Endothelial cell of umbilical vein (primary cell): ENCODE measurements at regions not wholly inside any gene's neighbourhood (a gene's known extent, or its start where the extent isn't known, plus 50 kb on each side); places are given as distances from the start of the nearest gene placed in this dataset.

Experiments used
- BruUV-seq: library from RNA; stranded (reverse); fragments of 400-500 nt; replicated peaks from 2 replicates; lab custom pipeline; 2021; lab: Mats Ljungman, UMichigan
- CTCF ChIA-PET: fragments of 300-600, 350-600 bp; sonication (Branson Sonifier 250); formaldehyde crosslinking; loops from one replicate; lab custom pipeline; 2021; ENCODE audit warnings: antibody characterized with exemption, inconsistent platforms; lab: Charles Lee
- POLR2A ChIA-PET: fragments of 300-600, 350-600 bp; sonication (Branson Sonifier 250); formaldehyde crosslinking; loops from one replicate; lab custom pipeline; 2021; ENCODE audit warnings: antibody characterized with exemption, inconsistent platforms; lab: Charles Lee
- DNase-seq: peaks from one replicate; pipeline ENCODE4 v3.0.0-alpha.2; 2011; ENCODE audit warnings: low read depth, low spot score
- FAIRE-seq: peaks from 2 replicates; lab custom pipeline; 2011; peaks lifted over from hg19 to GRCh38; lab: Jason Lieb, UNC
- H2AFZ ChIP-seq: 2 replicates; pipeline ENCODE4 v1.6.0; 2012; ENCODE audit warnings: low read depth, low read length, control low read depth, inconsistent platforms
- H3K27ac ChIP-seq: 2 replicates; pipeline ENCODE4 v1.5.1; 2011; ENCODE audit warnings: low read depth, mild to moderate bottlenecking, control low read depth, low read length, moderate library complexity; ENCODE audit not compliant: insufficient read depth
- H3K27me3 ChIP-seq, 2 experiments: 2 replicates each; pipeline versions ENCODE4 v1.6.0 to v1.6.1; 2011; ENCODE audit warnings: low read length in 2 of 2, mixed read lengths in 1 of 2; ENCODE audit not compliant: control insufficient read depth in 2 of 2, insufficient read depth in 2 of 2
- H3K36me3 ChIP-seq, 2 experiments: 2 replicates in 1 of 2; 3 replicates in 1 of 2; pipeline ENCODE4 v1.5.1; 2011; ENCODE audit warnings: low read length in 2 of 2, mild to moderate bottlenecking in 1 of 2, moderate library complexity in 1 of 2; ENCODE audit not compliant: control insufficient read depth in 2 of 2, insufficient read depth in 2 of 2; ENCODE audit errors: extremely low read depth in 1 of 2
- H3K4me1 ChIP-seq: 3 replicates; pipeline ENCODE4 v1.5.1; 2011; ENCODE audit warnings: mild to moderate bottlenecking, low read length; ENCODE audit not compliant: control insufficient read depth, insufficient read depth; ENCODE audit errors: extremely low read depth
- H3K4me2 ChIP-seq: 2 replicates; pipeline ENCODE4 v1.6.1; 2011; ENCODE audit warnings: low read length, control low read depth, mixed read lengths; ENCODE audit not compliant: insufficient read depth
- H3K4me3 ChIP-seq, 3 experiments: fragments of 200-600 bp in 1 of 3; sonication (generic), shearing (Covaris generic) in 1 of 3; replicated peaks in 1 of 3; 2 replicates each; pipeline ENCODE4 v1.5.1; 2011 to 2016; ENCODE audit warnings: control low read depth in 3 of 3, low read length in 3 of 3, mild to moderate bottlenecking in 2 of 3, inconsistent platforms in 1 of 3, low read depth in 1 of 3, moderate library complexity in 1 of 3; ENCODE audit not compliant: insufficient read depth in 1 of 3
- H3K79me2 ChIP-seq: 2 replicates; pipeline ENCODE4 v1.6.0; 2012; ENCODE audit warnings: low read length, inconsistent platforms; ENCODE audit not compliant: control insufficient read depth, insufficient read depth
- H3K9ac ChIP-seq: replicated peaks from 2 replicates; pipeline ENCODE3; 2011; ENCODE audit warnings: low read length, control low read depth; ENCODE audit not compliant: insufficient read depth; ENCODE audit errors: extremely low read depth
- H3K9me1 ChIP-seq: replicated peaks from 3 replicates; pipeline ENCODE4 v1.6.0; 2011; ENCODE audit warnings: mild to moderate bottlenecking, low read length; ENCODE audit not compliant: control insufficient read depth, insufficient read depth; ENCODE audit errors: extremely low read depth
- H3K9me3 ChIP-seq: replicated peaks from 2 replicates; pipeline ENCODE4 v1.5.1; 2012; ENCODE audit warnings: low read length, inconsistent platforms; ENCODE audit not compliant: control insufficient read depth, insufficient read depth
- H4K20me1 ChIP-seq: replicated peaks from 2 replicates; pipeline ENCODE3; 2011; ENCODE audit warnings: mild to moderate bottlenecking, low read length; ENCODE audit not compliant: control insufficient read depth, insufficient read depth; ENCODE audit errors: extremely low read depth
- CTCF ChIP-seq, 2 donors: IDR thresholded peaks; 1 replicate in 1 of 2; 2 replicates in 1 of 2; pipeline ENCODE4 v1.5.1; 2011; ENCODE audit warnings: low read length in 2 of 2, mild to moderate bottlenecking in 2 of 2, moderate library complexity in 2 of 2, control low read depth in 1 of 2, inconsistent platforms in 1 of 2, low read depth in 1 of 2; ENCODE audit not compliant: insufficient read depth in 1 of 2; ENCODE audit errors: extremely low read depth in 1 of 2
- EZH2 ChIP-seq: IDR thresholded peaks from 2 replicates; pipeline ENCODE4 v1.6.1; 2012; ENCODE audit warnings: borderline replicate concordance, low read depth, mild to moderate bottlenecking, moderate library complexity, low read length, inconsistent platforms; ENCODE audit not compliant: severe bottlenecking
- FOS ChIP-seq: IDR thresholded peaks from 2 replicates; pipeline ENCODE4 v1.6.1; 2011; ENCODE audit warnings: mild to moderate bottlenecking, low read length, moderate library complexity, borderline replicate concordance; ENCODE audit not compliant: insufficient read depth
- GATA2 ChIP-seq: IDR thresholded peaks from 2 replicates; pipeline ENCODE4 v1.7.0; 2011; ENCODE audit warnings: low read depth, mild to moderate bottlenecking, moderate library complexity, mixed read lengths, low read length; ENCODE audit not compliant: insufficient read length, insufficient read depth
- JUN ChIP-seq: IDR thresholded peaks from 2 replicates; pipeline ENCODE4 v1.6.1; 2011; ENCODE audit warnings: borderline replicate concordance, low read depth; ENCODE audit not compliant: insufficient read length, insufficient read depth
- MYC ChIP-seq: IDR thresholded peaks from one replicate; pipeline ENCODE4 v1.6.1; 2011; ENCODE audit warnings: mild to moderate bottlenecking, low read depth, low read length
- POLR2A ChIP-seq: IDR thresholded peaks from 2 replicates; pipeline ENCODE4 v1.6.1; 2012; ENCODE audit warnings: low read depth, mild to moderate bottlenecking, control low read depth, low read length
- POLR2AphosphoS5 ChIP-seq: IDR thresholded peaks from 2 replicates; pipeline ENCODE4 v1.6.1; 2012; ENCODE audit warnings: low read depth, mild to moderate bottlenecking, control low read depth, low read length, moderate library complexity; ENCODE audit not compliant: insufficient read depth
- dilution Hi-C: fragments of 300-500 bp; cut with MboI; formaldehyde crosslinking; loops from one replicate; pipeline ENCODE4 v1.15.0; 2019; ENCODE audit warnings: low sequenced_read_pairs; ENCODE audit not compliant: extremely low pct_ligation_motif_present
- intact Hi-C: fragments of 100-400 bp; cut with micrococcal nuclease; formaldehyde crosslinking; loops from one replicate; pipeline ENCODE4 v1.10.0; 2022
- TF ChIP-seq, protein P1 (sequence below): IDR thresholded peaks from 2 replicates; pipeline ENCODE4 v1.6.1; 2011; ENCODE audit not compliant: insufficient read depth, insufficient read length

DNA sequence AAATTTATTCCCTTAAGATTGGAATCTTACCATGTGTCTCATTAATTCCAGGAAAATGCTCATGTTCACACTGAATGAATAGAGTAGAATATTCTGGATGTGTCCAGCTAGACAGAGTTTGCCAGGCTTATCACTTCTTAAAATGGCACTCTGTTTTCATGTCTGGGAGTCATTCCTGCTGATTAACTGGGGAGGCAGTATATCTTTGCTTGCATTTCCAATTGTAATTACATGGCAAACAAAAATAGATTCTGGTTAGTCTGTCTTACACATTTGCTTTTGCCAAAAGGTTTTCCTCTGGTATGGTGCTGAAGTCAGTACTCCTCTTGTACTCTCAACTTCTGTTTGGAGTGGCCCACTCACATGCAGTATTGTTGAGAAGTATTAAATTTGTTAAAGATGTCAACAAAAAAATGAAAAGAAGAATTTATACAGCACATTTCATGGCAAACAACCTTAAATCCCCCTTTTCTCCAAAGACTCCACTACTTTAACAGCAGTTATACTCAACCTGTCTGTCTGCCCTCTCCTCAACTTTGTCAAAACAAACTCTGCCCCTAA is 70.2 kb downstream of the TENT5A start:
- intact Hi-C loops (no loop called here), dilution Hi-C loops (no loop called here)
- FAIRE-seq (no peak), DNase-seq (no peak)
- POLR2A ChIA-PET, result no interaction called here
- no peak overlapping the region for H3K4me3 ChIP-seq
- no peak overlapping the region for H3K4me2 ChIP-seq
- CTCF ChIA-PET, result no interaction called here
- no peak overlapping the region for H2AFZ ChIP-seq
- no peaks in the 10 kb centered on the region for H4K20me1 ChIP-seq
- TF ChIP-seq EZH2, result no peak
- no peak for TF ChIP-seq MYC
- TF ChIP-seq CTCF (IDR thresholded peaks at IDR 0.05; ENCODE audit: extremely low read depth in 1 of 2, insufficient read depth in 1 of 2, low read depth in 1 of 2, low read length in 2 of 2), result no peak
- TF ChIP-seq POLR2AphosphoS5, result no peak
- no peak for TF ChIP-seq FOS
- TF ChIP-seq, protein P1, sequence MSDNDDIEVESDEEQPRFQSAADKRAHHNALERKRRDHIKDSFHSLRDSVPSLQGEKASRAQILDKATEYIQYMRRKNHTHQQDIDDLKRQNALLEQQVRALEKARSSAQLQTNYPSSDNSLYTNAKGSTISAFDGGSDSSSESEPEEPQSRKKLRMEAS, result no peak
- TF ChIP-seq GATA2, result no peak
- TF ChIP-seq POLR2A, result no peak
- no peak for TF ChIP-seq JUN
- BruUV-seq, result no TSS peak
- H3K4me1 ChIP-seq, result no peaks in the 10 kb centered on the region
- no peak overlapping the region for H3K27ac ChIP-seq
- H3K36me3 ChIP-seq, result no peaks in the 10 kb centered on the region
- H3K9me1 ChIP-seq, result no peaks in the 10 kb centered on the region
- no peaks in the 10 kb centered on the region for H3K9me3 ChIP-seq
- H3K9ac ChIP-seq, result no peak overlapping the region
- H3K27me3 ChIP-seq, result no peaks in the 10 kb centered on the region
- H3K79me2 ChIP-seq, result no peaks in the 10 kb centered on the region
